ENCODE measurements at regions not wholly inside any gene's neighbourhood (a gene's known extent, or its start where the extent isn't known, plus 50 kb on each side); places are given as distances from the start of the nearest gene placed in this dataset.

- DNase-seq: peak; percentile 15 to 40 (median 38)
Observed at GRCh38 chr2:15782009-15782751, 158.2 kb upstream of the MYCN start.

- DNase-seq: no peak
Observed at GRCh38 chr2:15782769-15783294, 157.5 kb upstream of the MYCN start.

DNA sequence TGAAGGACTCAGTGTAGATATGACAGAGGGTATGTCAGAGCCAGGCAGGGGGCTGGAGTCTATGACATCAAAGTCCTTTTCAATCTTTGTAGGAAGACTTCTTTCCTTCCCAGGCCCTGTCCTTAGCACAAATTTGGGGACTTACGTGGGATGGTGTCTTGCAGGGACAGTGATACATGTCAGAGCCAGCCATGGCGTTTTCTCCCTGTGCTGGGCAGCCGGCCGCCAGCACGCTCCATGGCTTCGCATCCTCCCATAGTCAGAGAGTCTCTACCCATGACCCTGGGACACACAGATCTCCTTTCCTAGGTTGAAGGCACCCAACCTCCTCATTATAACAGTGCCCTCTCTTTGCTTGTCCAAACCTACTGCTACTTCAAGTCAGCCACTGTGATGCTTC, 156.9 kb upstream of the MYCN start:
- DNase-seq: no peak

- DNase-seq: no peak
Observed at GRCh38 chr2:15784106-15784885, 156.1 kb upstream of the MYCN start.

- no peak for DNase-seq
Observed at GRCh38 chr2:15784886-15785801, 155.2 kb upstream of the MYCN start.

DNA sequence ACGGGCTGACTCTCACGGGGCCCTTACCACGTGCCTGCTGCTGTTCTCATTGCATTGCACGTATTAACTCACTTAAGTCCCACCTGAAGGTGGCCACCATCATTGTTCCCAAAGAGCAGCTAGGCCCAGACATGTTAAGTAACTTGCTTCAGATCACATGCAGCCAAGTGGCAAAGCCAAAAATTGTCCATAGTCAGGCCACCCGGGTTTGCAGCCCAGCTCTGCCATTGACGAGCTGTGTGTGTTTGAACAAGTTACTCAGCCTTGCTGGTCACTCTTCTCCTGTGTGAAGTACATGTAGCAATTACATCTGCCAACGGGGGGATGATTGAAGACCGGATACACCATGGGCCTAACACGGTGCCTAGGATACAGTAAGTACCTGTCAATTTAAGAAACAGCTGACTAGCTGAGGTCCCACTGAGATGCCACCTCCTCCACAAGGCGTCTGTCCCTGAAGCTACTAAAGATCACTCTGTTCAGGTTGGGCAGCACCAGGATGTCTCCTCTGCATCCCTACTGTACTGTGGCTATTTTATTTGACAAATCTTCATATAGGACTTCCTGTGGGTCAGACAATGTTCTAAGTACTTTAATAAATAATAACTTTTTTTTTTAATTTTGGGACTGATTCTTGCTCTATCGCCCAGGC, 154.2 kb upstream of the MYCN start:
- DNase-seq: no peak

DNA sequence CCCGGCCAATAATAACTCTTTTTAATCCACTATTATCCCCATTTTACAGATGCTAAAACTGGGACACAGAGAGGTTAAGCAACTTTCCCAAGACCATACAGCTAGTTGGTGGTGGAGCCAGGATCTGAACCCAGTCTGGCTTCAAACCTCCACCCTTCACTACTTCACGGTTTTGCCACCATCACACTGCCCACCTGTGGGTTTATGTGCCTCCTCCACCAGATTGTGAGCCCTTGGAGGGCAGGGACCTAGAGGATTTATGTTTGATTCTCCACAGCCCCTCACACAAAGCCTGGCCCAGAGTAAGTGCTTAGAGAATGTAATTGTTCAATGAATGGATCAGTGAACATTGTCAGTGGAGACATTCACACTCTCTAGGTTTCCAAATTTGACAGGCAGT, 153.4 kb upstream of the MYCN start:
- DNase-seq: no peak

- no peak for DNase-seq
Observed at GRCh38 chr2:15787535-15788454, 152.6 kb upstream of the MYCN start.

- DNase-seq: no peak
Observed at GRCh38 chr2:15788455-15788829, 151.9 kb upstream of the MYCN start.

GRCh38 chr2:15788830-15789229, 151.5 kb upstream of the MYCN start:
- no peak for DNase-seq

DNA sequence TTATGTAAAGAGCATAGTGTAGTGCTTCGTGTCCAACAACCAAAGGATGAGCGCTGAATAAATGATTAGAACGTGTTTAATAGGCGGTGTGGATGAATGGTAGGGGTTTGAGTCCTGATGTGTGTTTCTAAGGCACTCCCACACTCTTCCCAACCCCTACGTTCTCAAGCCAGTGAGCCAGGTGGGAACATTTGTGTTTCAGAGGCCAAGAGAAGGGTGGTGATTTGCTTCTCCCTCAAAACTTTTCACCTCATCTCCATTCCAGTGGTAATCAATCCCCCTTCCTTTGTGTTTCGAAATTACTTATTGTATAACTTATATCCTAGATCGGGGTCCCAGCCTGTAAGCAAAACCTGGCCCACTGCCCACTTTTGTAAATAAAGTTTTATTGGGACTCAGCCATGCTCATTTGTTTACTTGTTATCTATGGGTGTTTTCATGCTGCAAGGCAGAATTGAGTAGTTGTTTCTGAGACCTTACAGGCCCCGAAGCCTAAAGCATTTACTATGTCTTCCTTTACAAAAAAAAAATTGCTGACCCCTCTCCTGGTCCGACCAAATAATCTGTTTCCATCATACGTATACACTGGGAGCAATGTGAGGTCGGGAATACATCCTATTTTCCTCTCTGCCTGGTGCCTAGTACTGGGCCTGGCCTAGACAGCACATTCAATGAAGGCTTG, 150.8 kb upstream of the MYCN start:
- DNase-seq: no peak

- no peak for DNase-seq
Observed at GRCh38 chr2:15790326-15790725, 150.0 kb upstream of the MYCN start.

- DNase-seq: no peak
Observed at GRCh38 chr2:15790838-15791237, 149.5 kb upstream of the MYCN start.

DNA sequence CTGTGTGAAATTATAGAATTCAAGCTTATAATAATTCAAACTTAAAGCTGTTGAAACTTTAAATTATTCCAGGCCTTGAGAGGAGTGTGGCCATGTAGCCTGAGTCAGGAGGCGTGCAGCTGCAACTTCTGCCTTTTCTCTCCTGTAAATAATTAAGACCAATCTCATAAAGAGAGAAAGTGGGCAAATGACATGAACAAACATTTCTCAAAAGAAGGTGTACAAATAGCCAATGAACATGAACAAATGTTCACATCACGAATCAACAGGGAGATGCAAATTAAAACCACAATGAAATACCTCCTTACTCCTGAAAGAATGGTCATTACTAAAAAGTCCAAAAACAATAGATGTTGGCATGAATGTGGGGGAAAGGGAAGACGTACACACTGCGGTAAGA, 149.1 kb upstream of the MYCN start:
- no peak for DNase-seq

- DNase-seq: no peak
Observed at GRCh38 chr2:15792331-15792730, 148.0 kb upstream of the MYCN start.

- no peak for DNase-seq
Observed at GRCh38 chr2:15793078-15793913, 147.1 kb upstream of the MYCN start.

DNA sequence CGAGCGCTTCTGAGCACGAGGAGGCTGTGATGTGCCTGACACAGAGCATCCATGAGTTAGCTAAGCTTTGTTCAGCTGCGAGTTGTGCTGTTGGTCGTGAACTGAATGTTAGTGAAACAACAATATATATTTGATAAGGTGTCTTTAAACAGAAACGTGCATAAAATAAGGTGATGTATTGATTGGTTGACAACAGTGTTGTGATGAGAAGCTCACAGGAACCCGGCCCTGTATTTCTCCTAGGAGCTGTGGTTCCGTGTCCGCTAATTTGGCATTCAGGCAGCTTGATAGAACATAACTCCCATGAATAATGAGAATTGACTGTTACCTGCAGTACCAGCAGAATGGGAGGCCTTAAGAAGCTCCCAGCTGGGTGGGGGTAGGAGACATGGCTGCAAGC, 146.4 kb upstream of the MYCN start:
- DNase-seq: no peak

GRCh38 chr2:15794608-15795134, 145.7 kb upstream of the MYCN start:
- no peak for DNase-seq

DNA sequence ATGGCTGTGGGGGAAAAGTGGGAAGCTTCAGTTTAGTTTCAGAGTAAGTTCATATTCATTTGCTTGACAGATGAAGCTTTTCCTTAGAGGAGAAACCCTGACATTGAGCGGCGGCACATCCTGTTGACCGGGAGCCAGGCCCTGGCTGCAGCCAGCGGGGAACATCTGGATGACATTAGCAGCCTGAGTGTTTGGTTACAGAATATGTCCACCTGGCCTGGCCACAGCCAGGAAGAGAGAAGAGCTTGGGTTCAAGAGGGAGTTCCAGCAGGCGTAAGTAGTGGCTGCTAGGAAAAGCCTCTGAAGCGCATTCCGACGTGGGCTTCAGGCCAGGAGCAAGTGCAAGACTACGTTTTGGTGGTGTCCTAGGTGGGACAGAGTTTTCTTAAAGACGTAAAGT, 144.9 kb upstream of the MYCN start:
- DNase-seq: no peak
